ENCODE measurements at regions not wholly inside any gene's neighbourhood (a gene's known extent, or its start where the extent isn't known, plus 50 kb on each side); places are given as distances from the start of the nearest gene placed in this dataset.
"Not testable (repeated sequence)": the region's sequence is repeated elsewhere in the genome, so short reads cannot be mapped to it uniquely, and the experiment has no call there.

DNA sequence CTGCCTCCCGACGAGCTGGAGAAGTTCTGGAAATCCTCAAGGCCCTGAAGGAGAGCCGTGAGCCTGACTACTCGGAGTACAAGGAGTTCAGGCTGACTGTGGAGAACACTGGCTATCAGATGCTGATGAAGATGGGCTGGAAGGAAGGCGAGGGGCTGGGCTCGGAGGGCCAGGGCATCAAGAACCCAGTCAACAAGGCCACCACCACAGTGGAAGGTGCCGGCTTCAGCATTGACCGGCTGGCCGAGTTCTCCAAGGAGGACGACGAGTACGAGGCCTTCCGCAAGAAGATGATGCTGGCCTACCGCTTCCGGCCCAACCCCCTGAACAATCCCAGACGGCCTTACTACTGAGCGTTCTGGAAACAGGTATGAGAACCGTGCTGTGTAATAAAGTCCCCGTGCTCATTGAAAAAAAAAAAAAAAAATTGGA, 366.1 kb upstream of the ATXN7L3B start:
- dilution Hi-C loops (cut with MboI; ENCODE audit: extremely low pct_ligation_motif_present, low sequenced_read_pairs), result no loop called here
- no peak overlapping the region for H3K27ac ChIP-seq (ENCODE audit: control insufficient read depth, insufficient read depth, low read length)
- H2AFZ ChIP-seq (ENCODE audit: control insufficient read depth, low read length), result no peak overlapping the region
- no peaks in the 10 kb centered on the region for H3K9me1 ChIP-seq (ENCODE audit: control insufficient read depth, extremely low read depth, insufficient read depth, low read length)
- FAIRE-seq (no peak), DNase-seq (ENCODE audit: low read depth, low spot score) (no peak)
- no peak overlapping the region for H3K4me3 ChIP-seq (ENCODE audit: control insufficient read depth in 2 of 3, extremely low read depth in 1 of 3, insufficient read depth in 2 of 3, low read depth in 1 of 3, low read length in 3 of 3)
- no peaks in the 10 kb centered on the region for H3K9me3 ChIP-seq (ENCODE audit: control insufficient read depth, low read depth, low read length)
- H3K79me2 ChIP-seq (ENCODE audit: control insufficient read depth, insufficient read depth, low read length), result no peaks in the 10 kb centered on the region
- no peak overlapping the region for H3K9ac ChIP-seq (ENCODE audit: control insufficient read depth, extremely low read depth, insufficient read depth, low read length)
- H3K36me3 ChIP-seq (ENCODE audit: control insufficient read depth in 2 of 2, extremely low read depth in 1 of 2, insufficient read depth in 2 of 2, low read length in 2 of 2), result no peaks in the 10 kb centered on the region
- no peak overlapping the region for H3K4me2 ChIP-seq (ENCODE audit: control insufficient read depth, extremely low read depth, insufficient read depth, low read depth, low read length)
- TF ChIP-seq EZH2 (IDR thresholded peaks at IDR 0.05; ENCODE audit: low read length), result no peak
- TF ChIP-seq, protein P1, sequence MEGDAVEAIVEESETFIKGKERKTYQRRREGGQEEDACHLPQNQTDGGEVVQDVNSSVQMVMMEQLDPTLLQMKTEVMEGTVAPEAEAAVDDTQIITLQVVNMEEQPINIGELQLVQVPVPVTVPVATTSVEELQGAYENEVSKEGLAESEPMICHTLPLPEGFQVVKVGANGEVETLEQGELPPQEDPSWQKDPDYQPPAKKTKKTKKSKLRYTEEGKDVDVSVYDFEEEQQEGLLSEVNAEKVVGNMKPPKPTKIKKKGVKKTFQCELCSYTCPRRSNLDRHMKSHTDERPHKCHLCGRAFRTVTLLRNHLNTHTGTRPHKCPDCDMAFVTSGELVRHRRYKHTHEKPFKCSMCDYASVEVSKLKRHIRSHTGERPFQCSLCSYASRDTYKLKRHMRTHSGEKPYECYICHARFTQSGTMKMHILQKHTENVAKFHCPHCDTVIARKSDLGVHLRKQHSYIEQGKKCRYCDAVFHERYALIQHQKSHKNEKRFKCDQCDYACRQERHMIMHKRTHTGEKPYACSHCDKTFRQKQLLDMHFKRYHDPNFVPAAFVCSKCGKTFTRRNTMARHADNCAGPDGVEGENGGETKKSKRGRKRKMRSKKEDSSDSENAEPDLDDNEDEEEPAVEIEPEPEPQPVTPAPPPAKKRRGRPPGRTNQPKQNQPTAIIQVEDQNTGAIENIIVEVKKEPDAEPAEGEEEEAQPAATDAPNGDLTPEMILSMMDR (optimal IDR thresholded peaks at IDR 0.05 in 1 of 3, IDR thresholded peaks at IDR 0.05 in 1 of 3, conservative IDR thresholded peaks at IDR 0.05 in 1 of 3; ENCODE audit: extremely low read depth in 1 of 3, insufficient read depth in 2 of 3, low read length in 3 of 3), result no peak
- H3K27me3 ChIP-seq (ENCODE audit: control insufficient read depth, extremely low read depth, insufficient read depth, low read length), result no peaks in the 10 kb centered on the region
- no peaks in the 10 kb centered on the region for H4K20me1 ChIP-seq (ENCODE audit: control insufficient read depth, extremely low read depth, insufficient read depth, low read length)
- H3K4me1 ChIP-seq (ENCODE audit: control insufficient read depth, extremely low read depth, insufficient read depth, low read length), result no peaks in the 10 kb centered on the region

DNA sequence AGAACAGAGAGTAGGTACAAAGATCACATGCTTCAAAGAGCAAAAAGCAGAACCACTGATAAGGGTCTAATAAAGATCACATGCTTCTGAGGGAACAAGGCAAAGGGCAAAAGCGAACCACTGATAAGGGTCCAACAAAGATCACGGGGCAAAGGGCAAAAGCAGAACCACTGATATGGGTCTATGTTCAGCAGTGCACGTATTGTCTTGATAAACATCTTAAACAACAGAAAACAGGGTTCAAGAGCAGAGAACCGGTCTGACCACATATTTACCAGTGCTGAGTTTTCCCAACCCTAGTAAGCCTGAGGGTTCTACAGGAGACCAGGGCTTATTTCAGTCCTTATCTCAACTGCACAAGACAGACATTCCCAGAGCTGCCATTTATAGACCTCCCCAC, 362.7 kb upstream of the ATXN7L3B start:
- DNase-seq (ENCODE audit: low read depth, low spot score); H3K9me1 ChIP-seq (ENCODE audit: control insufficient read depth, extremely low read depth, insufficient read depth, low read length); H3K27ac ChIP-seq (ENCODE audit: control insufficient read depth, insufficient read depth, low read length); H3K9me3 ChIP-seq (ENCODE audit: control insufficient read depth, low read depth, low read length); H3K4me3 ChIP-seq (ENCODE audit: control insufficient read depth in 2 of 3, extremely low read depth in 1 of 3, insufficient read depth in 2 of 3, low read depth in 1 of 3, low read length in 3 of 3); H3K79me2 ChIP-seq (ENCODE audit: control insufficient read depth, insufficient read depth, low read length); H3K9ac ChIP-seq (ENCODE audit: control insufficient read depth, extremely low read depth, insufficient read depth, low read length); FAIRE-seq; dilution Hi-C loops (cut with MboI; ENCODE audit: extremely low pct_ligation_motif_present, low sequenced_read_pairs); H2AFZ ChIP-seq (ENCODE audit: control insufficient read depth, low read length); H4K20me1 ChIP-seq (ENCODE audit: control insufficient read depth, extremely low read depth, insufficient read depth, low read length); H3K27me3 ChIP-seq (ENCODE audit: control insufficient read depth, extremely low read depth, insufficient read depth, low read length); H3K36me3 ChIP-seq (ENCODE audit: control insufficient read depth in 2 of 2, extremely low read depth in 1 of 2, insufficient read depth in 2 of 2, low read length in 2 of 2); H3K4me2 ChIP-seq (ENCODE audit: control insufficient read depth, extremely low read depth, insufficient read depth, low read depth, low read length); H3K4me1 ChIP-seq (ENCODE audit: control insufficient read depth, extremely low read depth, insufficient read depth, low read length): not testable (repeated sequence)

DNA sequence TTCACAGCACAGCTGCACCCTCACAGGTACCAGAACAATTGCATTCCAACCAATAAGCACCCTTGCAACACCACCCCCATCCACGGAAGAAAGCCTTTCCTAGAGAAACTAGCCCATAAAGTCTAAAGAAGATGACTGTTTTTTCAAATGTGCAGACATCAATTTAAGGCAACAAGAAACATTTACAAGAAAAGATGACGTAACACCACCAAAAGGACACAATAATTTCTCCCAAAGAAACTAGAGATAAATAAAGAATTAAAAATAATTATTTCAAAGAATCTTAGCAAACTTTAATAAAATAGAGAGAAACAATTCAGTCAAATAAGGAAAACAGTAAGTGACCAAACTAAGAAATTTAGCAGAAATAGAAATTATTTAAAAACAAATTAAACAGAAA, 352.3 kb upstream of the ATXN7L3B start:
- no peaks in the 10 kb centered on the region for H3K79me2 ChIP-seq (ENCODE audit: control insufficient read depth, insufficient read depth, low read length)
- no peaks in the 10 kb centered on the region for H3K9me3 ChIP-seq (ENCODE audit: control insufficient read depth, low read depth, low read length)
- no peak overlapping the region for H3K4me2 ChIP-seq (ENCODE audit: control insufficient read depth, extremely low read depth, insufficient read depth, low read depth, low read length)
- DNase-seq (ENCODE audit: low read depth, low spot score), result no peak
- no peak overlapping the region for H2AFZ ChIP-seq (ENCODE audit: control insufficient read depth, low read length)
- H4K20me1 ChIP-seq (ENCODE audit: control insufficient read depth, extremely low read depth, insufficient read depth, low read length), result no peaks in the 10 kb centered on the region
- no peak overlapping the region for H3K4me3 ChIP-seq (ENCODE audit: control insufficient read depth in 2 of 3, extremely low read depth in 1 of 3, insufficient read depth in 2 of 3, low read depth in 1 of 3, low read length in 3 of 3)
- no peak overlapping the region for H3K9ac ChIP-seq (ENCODE audit: control insufficient read depth, extremely low read depth, insufficient read depth, low read length)
- FAIRE-seq, result no peak
- TF ChIP-seq EZH2 (IDR thresholded peaks at IDR 0.05; ENCODE audit: low read length), result no peak
- TF ChIP-seq, protein P1 (optimal IDR thresholded peaks at IDR 0.05 in 1 of 3, IDR thresholded peaks at IDR 0.05 in 1 of 3, conservative IDR thresholded peaks at IDR 0.05 in 1 of 3; ENCODE audit: extremely low read depth in 1 of 3, insufficient read depth in 2 of 3, low read length in 3 of 3), result no peak
- H3K9me1 ChIP-seq (ENCODE audit: control insufficient read depth, extremely low read depth, insufficient read depth, low read length), result no peaks in the 10 kb centered on the region
- H3K4me1 ChIP-seq (ENCODE audit: control insufficient read depth, extremely low read depth, insufficient read depth, low read length), result no peaks in the 10 kb centered on the region
- no peaks in the 10 kb centered on the region for H3K36me3 ChIP-seq (ENCODE audit: control insufficient read depth in 2 of 2, extremely low read depth in 1 of 2, insufficient read depth in 2 of 2, low read length in 2 of 2)
- H3K27me3 ChIP-seq (ENCODE audit: control insufficient read depth, extremely low read depth, insufficient read depth, low read length), result no peaks in the 10 kb centered on the region
- dilution Hi-C loops (cut with MboI; ENCODE audit: extremely low pct_ligation_motif_present, low sequenced_read_pairs), result no loop called here
- no peak overlapping the region for H3K27ac ChIP-seq (ENCODE audit: control insufficient read depth, insufficient read depth, low read length)

Data from keratinocyte (primary cell).